Fibroblast of pulmonary artery (primary cell): ENCODE measurements at regions not wholly inside any gene's neighbourhood (a gene's known extent, or its start where the extent isn't known, plus 50 kb on each side); places are given as distances from the start of the nearest gene placed in this dataset.

Source experiments
- DNase-seq: peaks from one replicate; pipeline ENCODE4 v3.0.0-alpha.2; 2010; ENCODE audit warnings: low read depth
- H3K4me3 ChIP-seq: replicated peaks from 2 replicates; pipeline ENCODE4 v1.5.1; 2011; ENCODE audit warnings: low read depth, mild to moderate bottlenecking, control low read depth, low read length, moderate library complexity
- TF ChIP-seq, protein P1 (sequence below): IDR thresholded peaks from 2 replicates; pipeline ENCODE4 v1.5.1; 2011; ENCODE audit warnings: mild to moderate bottlenecking, control low read depth, low read length, inconsistent platforms; ENCODE audit errors: missing control alignments

DNA sequence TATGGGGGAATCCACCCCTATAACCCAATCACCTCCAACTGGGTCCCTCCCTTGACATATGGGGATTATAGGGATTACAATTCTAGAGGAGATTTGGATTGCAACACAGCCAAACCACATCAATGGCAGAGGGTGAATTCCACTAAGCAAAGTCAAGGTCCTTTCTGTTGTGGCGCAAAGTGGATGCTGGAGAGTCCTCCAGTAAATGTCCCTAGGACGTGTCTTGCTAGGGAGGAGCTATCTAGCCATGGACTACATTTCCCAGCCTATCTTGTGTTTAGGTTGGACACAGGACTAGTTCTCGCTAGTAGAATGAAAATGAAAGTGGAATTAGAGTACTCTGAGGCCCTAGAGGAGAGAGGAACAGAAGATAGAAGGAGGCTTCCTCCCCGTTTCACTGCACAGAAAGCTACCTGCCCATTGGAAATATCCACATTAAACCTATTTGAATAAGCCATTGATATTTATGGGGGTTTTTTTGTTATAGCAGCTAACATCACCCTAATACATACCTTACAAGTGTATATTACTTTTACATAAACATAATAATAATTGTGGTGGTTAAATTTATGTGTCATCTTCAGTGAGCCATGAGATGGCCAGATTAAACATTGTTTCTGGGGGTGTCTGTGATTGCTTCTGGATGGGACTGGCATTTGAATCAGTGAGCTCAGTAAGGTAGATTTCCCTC is 56.7 kb upstream of the ERCC4 start:
- peak; percentile 1 for DNase-seq
- H3K4me3 ChIP-seq, result no peak overlapping the region
- TF ChIP-seq, protein P1, sequence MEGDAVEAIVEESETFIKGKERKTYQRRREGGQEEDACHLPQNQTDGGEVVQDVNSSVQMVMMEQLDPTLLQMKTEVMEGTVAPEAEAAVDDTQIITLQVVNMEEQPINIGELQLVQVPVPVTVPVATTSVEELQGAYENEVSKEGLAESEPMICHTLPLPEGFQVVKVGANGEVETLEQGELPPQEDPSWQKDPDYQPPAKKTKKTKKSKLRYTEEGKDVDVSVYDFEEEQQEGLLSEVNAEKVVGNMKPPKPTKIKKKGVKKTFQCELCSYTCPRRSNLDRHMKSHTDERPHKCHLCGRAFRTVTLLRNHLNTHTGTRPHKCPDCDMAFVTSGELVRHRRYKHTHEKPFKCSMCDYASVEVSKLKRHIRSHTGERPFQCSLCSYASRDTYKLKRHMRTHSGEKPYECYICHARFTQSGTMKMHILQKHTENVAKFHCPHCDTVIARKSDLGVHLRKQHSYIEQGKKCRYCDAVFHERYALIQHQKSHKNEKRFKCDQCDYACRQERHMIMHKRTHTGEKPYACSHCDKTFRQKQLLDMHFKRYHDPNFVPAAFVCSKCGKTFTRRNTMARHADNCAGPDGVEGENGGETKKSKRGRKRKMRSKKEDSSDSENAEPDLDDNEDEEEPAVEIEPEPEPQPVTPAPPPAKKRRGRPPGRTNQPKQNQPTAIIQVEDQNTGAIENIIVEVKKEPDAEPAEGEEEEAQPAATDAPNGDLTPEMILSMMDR, result no peak

DNA sequence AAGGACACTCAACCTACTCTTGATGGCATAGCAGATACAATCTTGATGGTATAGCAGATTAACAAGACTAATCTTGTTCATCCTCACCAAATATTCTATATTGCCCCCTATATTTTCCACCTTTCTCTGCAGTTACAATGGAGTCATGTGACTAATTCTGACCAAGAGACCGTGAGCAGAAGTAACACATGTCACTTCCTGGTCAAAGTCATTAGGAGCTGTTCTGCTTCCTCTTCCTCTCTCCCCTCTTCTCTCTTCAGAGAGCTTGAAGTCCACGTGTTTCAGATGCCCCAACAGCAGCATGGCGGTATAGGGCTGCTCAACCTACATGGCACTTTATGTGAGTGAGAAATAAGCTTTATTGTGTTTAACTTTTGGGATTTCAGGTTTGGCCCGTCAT is 55.3 kb upstream of the ERCC4 start:
- TF ChIP-seq, protein P1, result no peak
- no peak for DNase-seq
- H3K4me3 ChIP-seq, result no peak overlapping the region

DNA sequence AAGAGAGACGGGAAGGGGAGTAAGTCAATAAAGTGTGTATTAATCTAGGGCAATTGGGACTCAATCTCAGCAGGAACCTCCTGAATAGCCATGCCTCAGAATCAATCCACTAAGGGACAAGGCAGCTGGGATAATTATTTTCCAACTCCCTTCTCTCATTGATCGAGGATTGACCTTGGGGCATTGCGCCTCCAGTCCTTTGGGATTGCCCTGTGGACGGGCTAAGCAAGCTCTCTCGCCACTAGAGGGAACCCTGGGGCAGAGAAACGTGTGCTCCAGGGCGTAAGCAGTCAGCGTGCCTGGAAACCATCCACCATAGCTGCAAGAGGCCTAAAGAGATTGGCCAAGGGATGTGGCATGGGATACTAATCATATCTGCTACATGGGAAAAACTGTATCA is 53.9 kb upstream of the ERCC4 start:
- TF ChIP-seq, protein P1, result peak; percentile 95
- no peak overlapping the region for H3K4me3 ChIP-seq
- DNase-seq, result peak; percentile 92
